Right renal cortex interstitium (tissue), 3 donors: ENCODE measurements at regions not wholly inside any gene's neighbourhood (a gene's known extent, or its start where the extent isn't known, plus 50 kb on each side); places are given as distances from the start of the nearest gene placed in this dataset.

ENCODE experiments used
- DNase-seq, 3 donors: peaks; one replicate each; pipeline ENCODE4 v3.0.0-alpha.2; 2013; ENCODE audit warnings: low read depth in 3 of 3, low spot score in 2 of 3

GRCh38 chr4:58935332-58935731, 1825.1 kb upstream of the IGFBP7 start:
- DNase-seq = no peak

GRCh38 chr4:58936436-58936835, 1826.3 kb upstream of the IGFBP7 start:
- DNase-seq = no peak

GRCh38 chr4:58940167-58940566, 1830.0 kb upstream of the IGFBP7 start:
- DNase-seq = no peak

- DNase-seq = no peak
These were observed 1831.1 kb upstream of the IGFBP7 start for GRCh38 chr4:58941286-58941685.

GRCh38 chr4:58953575-58953974, 1843.4 kb upstream of the IGFBP7 start:
- DNase-seq = no peak

- DNase-seq = no peak
These were observed 1847.5 kb upstream of the IGFBP7 start for GRCh38 chr4:58957711-58958110.

GRCh38 chr4:58961283-58961682, 1851.1 kb upstream of the IGFBP7 start:
- DNase-seq = no peak

GRCh38 chr4:58961925-58962324, 1851.7 kb upstream of the IGFBP7 start:
- DNase-seq = no peak

GRCh38 chr4:58962424-58962823, 1852.2 kb upstream of the IGFBP7 start:
- no peak for DNase-seq

- DNase-seq = no peak
These were observed 1871.6 kb upstream of the IGFBP7 start for GRCh38 chr4:58981828-58982227.

GRCh38 chr4:58983887-58984286, 1873.7 kb upstream of the IGFBP7 start:
- no peak for DNase-seq

- no peak for DNase-seq
These were observed 1892.0 kb upstream of the IGFBP7 start for GRCh38 chr4:59002148-59002547.

- no peak for DNase-seq
These were observed 1914.1 kb upstream of the IGFBP7 start for GRCh38 chr4:59024257-59024656.

- DNase-seq = no peak
These were observed 1927.6 kb upstream of the IGFBP7 start for GRCh38 chr4:59037812-59038211.

- no peak for DNase-seq
These were observed 1928.9 kb upstream of the IGFBP7 start for GRCh38 chr4:59039046-59039445.

- DNase-seq = no peak
These were observed 1934.2 kb upstream of the IGFBP7 start for GRCh38 chr4:59044286-59044900.

GRCh38 chr4:59054086-59054485, 1943.9 kb upstream of the IGFBP7 start:
- no peak for DNase-seq

- no peak for DNase-seq
These were observed 1947.6 kb upstream of the IGFBP7 start for GRCh38 chr4:59057804-59058203.

GRCh38 chr4:59058543-59058942, 1948.4 kb upstream of the IGFBP7 start:
- no peak for DNase-seq

- DNase-seq = no peak
These were observed 1950.0 kb upstream of the IGFBP7 start for GRCh38 chr4:59060002-59060846.

GRCh38 chr4:59060895-59061294, 1950.7 kb upstream of the IGFBP7 start:
- DNase-seq = no peak

- DNase-seq = no peak
These were observed 1953.0 kb upstream of the IGFBP7 start for GRCh38 chr4:59063015-59063720.
